Endodermal cell (in vitro differentiated cells): ENCODE measurements at regions not wholly inside any gene's neighbourhood (a gene's known extent, or its start where the extent isn't known, plus 50 kb on each side); places are given as distances from the start of the nearest gene placed in this dataset.

ENCODE experiments used
- DNase-seq: peaks from one replicate; pipeline ENCODE4 v3.0.0-alpha.2; 2017
- H3K27ac ChIP-seq: 2 replicates; pipeline ENCODE4 v1.5.1; 2013; ENCODE audit warnings: mild to moderate bottlenecking, low read depth, low read length, moderate library complexity
- H3K27me3 ChIP-seq: 2 replicates; pipeline ENCODE4 v1.6.1; 2013; ENCODE audit warnings: mild to moderate bottlenecking, low read length, moderate library complexity; ENCODE audit not compliant: insufficient read depth, control insufficient read depth, poor library complexity, severe bottlenecking
- H3K36me3 ChIP-seq: 2 replicates; pipeline ENCODE4 v1.7.0; 2013; ENCODE audit warnings: mild to moderate bottlenecking, low read length, moderate library complexity; ENCODE audit not compliant: control insufficient read depth, insufficient read depth
- H3K4me1 ChIP-seq: one replicate; pipeline ENCODE4 v1.7.0; 2013; ENCODE audit warnings: low read length; ENCODE audit not compliant: control insufficient read depth, insufficient read depth
- H3K4me3 ChIP-seq: 2 replicates; pipeline ENCODE4 v1.5.1; 2013; ENCODE audit warnings: mild to moderate bottlenecking, low read length, moderate library complexity
- H3K9ac ChIP-seq: 2 replicates; pipeline ENCODE4 v1.6.1; 2013; ENCODE audit warnings: mild to moderate bottlenecking, low read length, moderate library complexity; ENCODE audit not compliant: poor library complexity, severe bottlenecking; ENCODE audit errors: extremely low read depth
- H3K9me3 ChIP-seq: 2 replicates; pipeline ENCODE4 v1.6.1; 2013; ENCODE audit warnings: mild to moderate bottlenecking, low read length, moderate library complexity; ENCODE audit not compliant: control insufficient read depth
- H3K27ac Mint-ChIP-seq: 2 replicates; pipeline ENCODE4 v1.8.0; 2020; ENCODE audit warnings: mixed read lengths
- H3K27me3 Mint-ChIP-seq: 2 replicates; pipeline ENCODE4 v1.8.0; 2021; ENCODE audit warnings: mild to moderate bottlenecking, mixed read lengths; ENCODE audit not compliant: insufficient read depth
- H3K36me3 Mint-ChIP-seq: 2 replicates; pipeline ENCODE4 v1.8.0; 2020; ENCODE audit warnings: low read depth, mixed read lengths
- H3K4me1 Mint-ChIP-seq: 2 replicates; pipeline ENCODE4 v1.8.0; 2020; ENCODE audit warnings: mixed read lengths
- H3K4me3 Mint-ChIP-seq: 2 replicates; pipeline ENCODE4 v1.8.0; 2020; ENCODE audit warnings: mild to moderate bottlenecking, moderate library complexity, mixed read lengths
- H3K9me3 Mint-ChIP-seq: 2 replicates; pipeline ENCODE4 v1.8.0; 2020; ENCODE audit warnings: mild to moderate bottlenecking, mixed read lengths
- CTCF ChIP-seq: fragments of 200-600 bp; sonication (generic); conservative IDR thresholded peaks from 2 replicates; pipeline ENCODE4 v1.5.0; 2021; ENCODE audit warnings: antibody characterized with exemption, mild to moderate bottlenecking
- WGBS, 2 experiments: methylation state at CpG; one replicate each; pipeline versions ENCODE4 v1.1.5 to v1.1.7; 2013; ENCODE audit warnings: missing lambda C conversion rate in 2 of 2, mixed read lengths in 1 of 2; ENCODE audit not compliant: insufficient coverage in 1 of 2, insufficient read length in 1 of 2; 5-methylcytosine and 5-hydroxymethylcytosine counted together

- H3K27me3 ChIP-seq = no peaks in the 10 kb centered on the region
- peak; percentile 73 for DNase-seq
Observed at GRCh38 chr6:112618849-112619248, 271.7 kb downstream of the RFPL4B start.

GRCh38 chr6:112620812-112621569 is 273.9 kb downstream of the RFPL4B start:
- H3K4me1 Mint-ChIP-seq = peaks cover 3% of the 10 kb centered on the region
- TF ChIP-seq CTCF = no peak
- Histone ChIP-seq H3K27me3 (no peaks in the 10 kb centered on the region), H3K4me1 (no peaks in the 10 kb centered on the region), H3K9me3 (no peaks in the 10 kb centered on the region), H3K4me3 (no peak overlapping the region), H3K36me3 (no peaks in the 10 kb centered on the region), H3K9ac (no peak overlapping the region), H3K27ac (no peak overlapping the region)
- no peak for DNase-seq
- H3K4me3 Mint-ChIP-seq = no peak overlapping the region
- 67 to 75% methylated on average over 1 to 3 of the region's 3 CpGs for WGBS, 2 experiments
- no peaks in the 10 kb centered on the region for H3K9me3 Mint-ChIP-seq
- no peaks in the 10 kb centered on the region for H3K27me3 Mint-ChIP-seq
- no peak overlapping the region for H3K27ac Mint-ChIP-seq
- no peaks in the 10 kb centered on the region for H3K36me3 Mint-ChIP-seq

More at GRCh38 chr6:112618849-112619248, 271.7 kb downstream of the RFPL4B start:
- Histone ChIP-seq H3K4me1 (no peaks in the 10 kb centered on the region), H3K9me3 (no peaks in the 10 kb centered on the region), H3K9ac (no peak overlapping the region), H3K36me3 (no peaks in the 10 kb centered on the region), H3K4me3 (no peak overlapping the region), H3K27ac (no peak overlapping the region)
- H3K27me3 Mint-ChIP-seq = no peaks in the 10 kb centered on the region
- TF ChIP-seq CTCF = peak; percentile 69
- H3K27ac Mint-ChIP-seq = no peak overlapping the region
- no peaks in the 10 kb centered on the region for H3K36me3 Mint-ChIP-seq
- peaks cover 3% of the 10 kb centered on the region for H3K4me1 Mint-ChIP-seq
- H3K4me3 Mint-ChIP-seq = no peak overlapping the region
- H3K9me3 Mint-ChIP-seq = no peaks in the 10 kb centered on the region
- 30 to 61% methylated on average over 2 to 3 of the region's 3 CpGs for WGBS, 2 experiments

- Histone ChIP-seq H3K27ac (no peak overlapping the region), H3K36me3 (no peaks in the 10 kb centered on the region)
- H3K4me3 Mint-ChIP-seq = no peak overlapping the region
Observed at GRCh38 chr6:112622036-112622435, 274.9 kb downstream of the RFPL4B start.

More at GRCh38 chr6:112622036-112622435, 274.9 kb downstream of the RFPL4B start:
- no peaks in the 10 kb centered on the region for H3K9me3 Mint-ChIP-seq
- no peak for TF ChIP-seq CTCF
- Histone ChIP-seq H3K9ac (no peak overlapping the region), H3K4me3 (no peak overlapping the region), H3K27me3 (no peaks in the 10 kb centered on the region), H3K9me3 (no peaks in the 10 kb centered on the region), H3K4me1 (no peaks in the 10 kb centered on the region)
- H3K36me3 Mint-ChIP-seq = no peaks in the 10 kb centered on the region
- H3K4me1 Mint-ChIP-seq = peaks cover 3% of the 10 kb centered on the region
- no peaks in the 10 kb centered on the region for H3K27me3 Mint-ChIP-seq
- no peak for DNase-seq
- no peak overlapping the region for H3K27ac Mint-ChIP-seq
